ENCODE measurements at regions not wholly inside any gene's neighbourhood (a gene's known extent, or its start where the extent isn't known, plus 50 kb on each side); places are given as distances from the start of the nearest gene placed in this dataset.

DNA sequence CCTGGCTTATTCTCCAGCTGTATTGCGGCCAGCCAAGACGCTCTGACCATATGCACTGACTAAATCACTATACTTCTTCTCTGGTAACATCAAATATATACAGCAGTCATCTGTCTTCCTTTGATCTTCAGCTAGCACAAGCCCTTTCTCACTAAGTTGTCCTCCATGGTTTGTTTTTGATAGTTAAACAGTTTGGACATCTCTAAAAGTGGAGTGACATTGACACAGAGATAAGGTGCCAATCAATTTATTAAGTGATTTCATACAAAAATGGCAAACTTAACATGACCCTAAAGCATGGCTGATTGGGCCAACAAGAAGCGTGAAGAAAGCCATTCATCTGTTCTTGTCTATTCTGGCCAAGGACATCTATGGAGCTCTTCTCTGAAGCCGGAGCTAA is 334.9 kb downstream of the NKX6-1 start:
- TF ChIP-seq, protein P1, sequence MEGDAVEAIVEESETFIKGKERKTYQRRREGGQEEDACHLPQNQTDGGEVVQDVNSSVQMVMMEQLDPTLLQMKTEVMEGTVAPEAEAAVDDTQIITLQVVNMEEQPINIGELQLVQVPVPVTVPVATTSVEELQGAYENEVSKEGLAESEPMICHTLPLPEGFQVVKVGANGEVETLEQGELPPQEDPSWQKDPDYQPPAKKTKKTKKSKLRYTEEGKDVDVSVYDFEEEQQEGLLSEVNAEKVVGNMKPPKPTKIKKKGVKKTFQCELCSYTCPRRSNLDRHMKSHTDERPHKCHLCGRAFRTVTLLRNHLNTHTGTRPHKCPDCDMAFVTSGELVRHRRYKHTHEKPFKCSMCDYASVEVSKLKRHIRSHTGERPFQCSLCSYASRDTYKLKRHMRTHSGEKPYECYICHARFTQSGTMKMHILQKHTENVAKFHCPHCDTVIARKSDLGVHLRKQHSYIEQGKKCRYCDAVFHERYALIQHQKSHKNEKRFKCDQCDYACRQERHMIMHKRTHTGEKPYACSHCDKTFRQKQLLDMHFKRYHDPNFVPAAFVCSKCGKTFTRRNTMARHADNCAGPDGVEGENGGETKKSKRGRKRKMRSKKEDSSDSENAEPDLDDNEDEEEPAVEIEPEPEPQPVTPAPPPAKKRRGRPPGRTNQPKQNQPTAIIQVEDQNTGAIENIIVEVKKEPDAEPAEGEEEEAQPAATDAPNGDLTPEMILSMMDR (IDR thresholded peaks at IDR 0.05) = no peak
- no peak for TF ChIP-seq POLR2A (IDR thresholded peaks at IDR 0.05)
